ENCODE measurements at regions not wholly inside any gene's neighbourhood (a gene's known extent, or its start where the extent isn't known, plus 50 kb on each side); places are given as distances from the start of the nearest gene placed in this dataset.

- in situ Hi-C loops (cut with HindIII; ENCODE audit: low sequenced_read_pairs), result no loop called here
- no peak for DNase-seq (ENCODE audit: low read depth)
Observed at GRCh38 chr5:110925916-110926315, 145.6 kb upstream of the TSLP start.

GRCh38 chr5:110932755-110933488 is 138.6 kb upstream of the TSLP start:
- in situ Hi-C loops (cut with HindIII; ENCODE audit: low sequenced_read_pairs), result no loop called here
- H3K4me3 ChIP-seq (ENCODE audit: low read depth, low read length), result no peak overlapping the region

More at GRCh38 chr5:110925916-110926315, 145.6 kb upstream of the TSLP start:
- no peak for TF ChIP-seq CTCF (IDR thresholded peaks at IDR 0.05; ENCODE audit: low read depth, low read length, missing control alignments)
- no peak overlapping the region for H3K4me3 ChIP-seq (ENCODE audit: low read depth, low read length)

GRCh38 chr5:110940136-110940535 is 131.4 kb upstream of the TSLP start:
- TF ChIP-seq CTCF (IDR thresholded peaks at IDR 0.05; ENCODE audit: low read depth, low read length, missing control alignments), result no peak
- no peak for DNase-seq (ENCODE audit: low read depth)
- no peak overlapping the region for H3K4me3 ChIP-seq (ENCODE audit: low read depth, low read length)
- in situ Hi-C loops (cut with HindIII; ENCODE audit: low sequenced_read_pairs), result no loop called here

More at GRCh38 chr5:110932755-110933488, 138.6 kb upstream of the TSLP start:
- no peak for TF ChIP-seq CTCF (IDR thresholded peaks at IDR 0.05; ENCODE audit: low read depth, low read length, missing control alignments)
- no peak for DNase-seq (ENCODE audit: low read depth)

- no peak for DNase-seq (ENCODE audit: low read depth)
- H3K4me3 ChIP-seq (ENCODE audit: low read depth, low read length), result no peak overlapping the region
- TF ChIP-seq CTCF (IDR thresholded peaks at IDR 0.05; ENCODE audit: low read depth, low read length, missing control alignments), result no peak
- in situ Hi-C loops (cut with HindIII; ENCODE audit: low sequenced_read_pairs), result no loop called here
Observed at GRCh38 chr5:110945874-110946436, 125.6 kb upstream of the TSLP start.

GRCh38 chr5:110951373-110951791 is 120.1 kb upstream of the TSLP start:
- no peak overlapping the region for H3K4me3 ChIP-seq (ENCODE audit: low read depth, low read length)
- DNase-seq (ENCODE audit: low read depth), result peak; percentile 13
- in situ Hi-C loops (cut with HindIII; ENCODE audit: low sequenced_read_pairs), result no loop called here
- TF ChIP-seq CTCF (IDR thresholded peaks at IDR 0.05; ENCODE audit: low read depth, low read length, missing control alignments), result no peak

- TF ChIP-seq CTCF (IDR thresholded peaks at IDR 0.05; ENCODE audit: low read depth, low read length, missing control alignments), result no peak
- in situ Hi-C loops (cut with HindIII; ENCODE audit: low sequenced_read_pairs), result no loop called here
- no peak for DNase-seq (ENCODE audit: low read depth)
- no peak overlapping the region for H3K4me3 ChIP-seq (ENCODE audit: low read depth, low read length)
Observed at GRCh38 chr5:110956280-110956912, 115.1 kb upstream of the TSLP start.
